SK-N-SH (cell line): ENCODE measurements at regions not wholly inside any gene's neighbourhood (a gene's known extent, or its start where the extent isn't known, plus 50 kb on each side); places are given as distances from the start of the nearest gene placed in this dataset.

Experiments used
- CTCF ChIA-PET: fragments of 300-600, 350-600 bp; formaldehyde crosslinking; extraction: SDS; loops from one replicate; lab custom pipeline; 2021; lab: Yijun Ruan, JAX
- POLR2A ChIA-PET: fragments of 350-600 bp; sonication (Branson Sonifier 250); formaldehyde crosslinking; extraction: SDS; loops from one replicate; lab custom pipeline; 2020; ENCODE audit warnings: antibody characterized with exemption, inconsistent platforms; lab: Yijun Ruan, JAX
- DNase-seq: peaks from one replicate; pipeline ENCODE4 v3.0.0; 2012
- H2AFZ ChIP-seq: fragments of 200-600 bp; sonication (generic); 2 replicates; pipeline ENCODE4 v1.8.1; 2016; ENCODE audit warnings: antibody characterized with exemption, mild to moderate bottlenecking, low read depth
- H3F3A ChIP-seq: fragments of 200-600 bp; sonication (generic); replicated peaks from 2 replicates; pipeline ENCODE3; 2016; ENCODE audit warnings: antibody characterized with exemption, mild to moderate bottlenecking; ENCODE audit not compliant: insufficient read depth
- H3K27ac ChIP-seq, 2 experiments: fragments of 200-500 bp in 1 of 2; fragments of 200-600 bp in 1 of 2; sonication (Bioruptor generic) in 1 of 2; sonication (generic), shearing (Covaris generic) in 1 of 2; 2 replicates each; pipeline versions ENCODE4 v1.5.1 to v1.6.1; 2014 to 2016; ENCODE audit warnings: low read depth in 2 of 2, inconsistent platforms in 1 of 2, low read length in 1 of 2, mild to moderate bottlenecking in 1 of 2, mixed read lengths in 1 of 2
- H3K27me3 ChIP-seq: fragments of 200-600 bp; sonication (generic), shearing (Covaris generic); 2 replicates; pipeline ENCODE4 v1.6.1; 2016; ENCODE audit warnings: mixed run types; ENCODE audit not compliant: insufficient read depth
- H3K36me3 ChIP-seq, 2 experiments: fragments of 200-500 bp in 1 of 2; fragments of 200-600 bp in 1 of 2; sonication (Bioruptor generic) in 1 of 2; sonication (generic) in 1 of 2; replicated peaks in 1 of 2; 2 replicates each; pipeline versions ENCODE3 to v1.5.1; 2014 to 2016; ENCODE audit warnings: low read length in 1 of 2, mild to moderate bottlenecking in 1 of 2; ENCODE audit not compliant: insufficient read depth in 2 of 2, control insufficient read depth in 1 of 2
- H3K4me1 ChIP-seq, 2 experiments: fragments of 200-500 bp in 1 of 2; fragments of 200-600 bp in 1 of 2; sonication (Bioruptor generic) in 1 of 2; sonication (generic), shearing (Covaris generic) in 1 of 2; 2 replicates each; pipeline versions ENCODE4 v1.5.1 to v1.6.1; 2014 to 2016; ENCODE audit warnings: low read depth in 1 of 2, low read length in 1 of 2, mixed run types in 1 of 2; ENCODE audit not compliant: insufficient read depth in 2 of 2, control insufficient read depth in 1 of 2
- H3K4me2 ChIP-seq: fragments of 200-600 bp; sonication (generic), shearing (Covaris generic); 2 replicates; pipeline ENCODE4 v1.6.1; 2017; ENCODE audit warnings: mixed run types
- H3K4me3 ChIP-seq, 2 experiments: fragments of 200-500 bp in 1 of 2; fragments of 200-600 bp in 1 of 2; sonication (Bioruptor generic) in 1 of 2; sonication (generic), shearing (Covaris generic) in 1 of 2; 2 replicates each; pipeline versions ENCODE4 v1.5.1 to v1.8.1; 2014 to 2016; ENCODE audit warnings: low read depth in 2 of 2, inconsistent platforms in 1 of 2, low read length in 1 of 2, mild to moderate bottlenecking in 1 of 2, mixed read lengths in 1 of 2, moderate library complexity in 1 of 2
- H3K79me2 ChIP-seq: fragments of 200-600 bp; sonication (generic); 2 replicates; pipeline ENCODE4 v1.8.1; 2017; ENCODE audit warnings: mild to moderate bottlenecking; ENCODE audit not compliant: insufficient read depth
- H3K9ac ChIP-seq: fragments of 200-600 bp; sonication (generic); 2 replicates; pipeline ENCODE4 v1.6.1; 2017; ENCODE audit warnings: mixed run types
- H3K9me2 ChIP-seq: fragments of 200-600 bp; sonication (generic); 2 replicates; pipeline ENCODE4 v1.6.1; 2017; ENCODE audit warnings: mixed run types
- H3K9me3 ChIP-seq: fragments of 200-600 bp; sonication (generic); 2 replicates; pipeline ENCODE4 v1.6.1; 2017; ENCODE audit warnings: mixed run types, mild to moderate bottlenecking, moderate library complexity
- H4K20me1 ChIP-seq: fragments of 200-600 bp; sonication (generic); 2 replicates; pipeline ENCODE4 v1.6.1; 2017; ENCODE audit warnings: mild to moderate bottlenecking, mixed run types; ENCODE audit not compliant: insufficient read depth
- CTCF ChIP-seq: fragments of 200-600 bp; sonication (generic); IDR thresholded peaks from 2 replicates; pipeline ENCODE4 v1.6.1; 2017; ENCODE audit warnings: antibody characterized with exemption, mild to moderate bottlenecking, moderate library complexity
- EP300 ChIP-seq, 2 experiments: IDR thresholded peaks; 2 replicates each; pipeline versions ENCODE4 v1.4.0 to v1.6.1; 2012; ENCODE audit warnings: borderline replicate concordance in 1 of 2, low read depth in 1 of 2, low read length in 1 of 2
- EZH2phosphoT487 ChIP-seq: fragments of 200-600 bp; sonication (generic); IDR thresholded peaks from 2 replicates; pipeline ENCODE4 v1.6.1; 2017; ENCODE audit warnings: low read depth, mixed run types, mild to moderate bottlenecking, antibody characterized with exemption, moderate library complexity, borderline replicate concordance
- FOSL2 ChIP-seq: IDR thresholded peaks from 2 replicates; pipeline ENCODE4 v1.4.0; 2012; ENCODE audit warnings: low read depth, mild to moderate bottlenecking, moderate library complexity, borderline replicate concordance
- FOXJ3 ChIP-seq: sonication (generic); formaldehyde crosslinking; IDR thresholded peaks from 2 replicates; pipeline ENCODE4 v1.5.1; 2020; ENCODE audit warnings: mild to moderate bottlenecking, missing genetic modification reagents
- GABPA ChIP-seq: IDR thresholded peaks from 2 replicates; pipeline ENCODE4 v1.4.0; 2012; ENCODE audit warnings: low read depth, mild to moderate bottlenecking
- GATA2 ChIP-seq: sonication (generic); formaldehyde crosslinking; IDR thresholded peaks from 2 replicates; pipeline ENCODE4 v1.5.0; 2020; ENCODE audit warnings: mild to moderate bottlenecking, missing genetic modification reagents
- IRF3 ChIP-seq: fragments of 150-350 bp; IDR thresholded peaks from 2 replicates; pipeline ENCODE4 v1.6.1; 2016; ENCODE audit warnings: mild to moderate bottlenecking, low read depth, low read length
- POLR2AphosphoS5 ChIP-seq: IDR thresholded peaks from 2 replicates; pipeline ENCODE4 v1.6.1; 2012; ENCODE audit warnings: low read depth, low read length
- RCOR1 ChIP-seq: fragments of 150-350 bp; IDR thresholded peaks from 2 replicates; pipeline ENCODE4 v1.6.1; 2017; ENCODE audit warnings: antibody characterized with exemption, low read length
- RFX5 ChIP-seq: IDR thresholded peaks from 2 replicates; pipeline ENCODE4 v1.6.1; 2012; ENCODE audit warnings: mild to moderate bottlenecking, improper control_type of control experiment, low read length
- RXRA ChIP-seq: IDR thresholded peaks from 2 replicates; pipeline ENCODE4 v1.4.0; 2012; ENCODE audit warnings: low read depth, mild to moderate bottlenecking, borderline replicate concordance
- SIN3A ChIP-seq: IDR thresholded peaks from 2 replicates; pipeline ENCODE4 v1.6.1; 2012; ENCODE audit warnings: low read depth, mild to moderate bottlenecking, low read length, moderate library complexity, borderline replicate concordance
- SMC3 ChIP-seq: IDR thresholded peaks from 2 replicates; pipeline ENCODE4 v1.6.1; 2012; ENCODE audit warnings: low read depth, low read length, improper control_type of control experiment
- TCF12 ChIP-seq: IDR thresholded peaks from 2 replicates; pipeline ENCODE4 v1.4.0; 2012
- TEAD4 ChIP-seq: IDR thresholded peaks from 2 replicates; pipeline ENCODE4 v1.4.0; 2012; ENCODE audit warnings: mild to moderate bottlenecking, borderline replicate concordance; ENCODE audit not compliant: insufficient read depth
- USF1 ChIP-seq: IDR thresholded peaks from 2 replicates; pipeline ENCODE4 v1.4.0; 2012; ENCODE audit warnings: low read depth, borderline replicate concordance
- USF2 ChIP-seq: fragments of 150-350 bp; IDR thresholded peaks from 2 replicates; pipeline ENCODE4 v1.6.1; 2017; ENCODE audit warnings: antibody characterized with exemption, low read length, low read depth, borderline replicate concordance
- ZBTB33 ChIP-seq: IDR thresholded peaks from 2 replicates; pipeline ENCODE4 v1.4.0; 2012; ENCODE audit warnings: low read depth, borderline replicate concordance
- whole genome bisulfite sequencing: methylation state at CpG from one replicate; pipeline ENCODE4 v1.1.6; 2017; ENCODE audit warnings: low lambda C conversion rate; 5-methylcytosine and 5-hydroxymethylcytosine counted together

GRCh38 chr4:151888367-151888866, 127.6 kb upstream of the GATB start:
- POLR2A ChIA-PET: no interaction called here
- TF ChIP-seq TEAD4 (no peak), POLR2AphosphoS5 (no peak), CTCF (no peak), TCF12 (no peak), FOXJ3 (no peak), EP300 (IDR thresholded peaks at IDR 0.05; ENCODE audit: borderline replicate concordance in 1 of 2, low read depth in 1 of 2, low read length in 1 of 2) (no peak), IRF3 (no peak), GATA2 (CRISPR knock-in tag) (no peak), SIN3A (no peak), RXRA (no peak), GABPA (no peak), RFX5 (no peak), USF1 (no peak), RCOR1 (no peak), USF2 (no peak), SMC3 (no peak), EZH2phosphoT487 (no peak), FOSL2 (no peak), ZBTB33 (no peak)
- TF ChIP-seq, all 33 proteins: peak for 0
- Histone ChIP-seq H3K27ac (no peak overlapping the region), H3K79me2 (no peaks in the 10 kb centered on the region), H3F3A (no peaks in the 10 kb centered on the region), H3K4me3 (no peak overlapping the region), H3K9me2 (no peaks in the 10 kb centered on the region), H3K9me3 (no peaks in the 10 kb centered on the region), H3K9ac (no peak overlapping the region), H3K4me2 (no peak overlapping the region), H2AFZ (no peak overlapping the region), H3K27me3 (no peaks in the 10 kb centered on the region), H3K36me3 (no peaks in the 10 kb centered on the region), H4K20me1 (no peaks in the 10 kb centered on the region), H3K4me1 (no peaks in the 10 kb centered on the region)
- no peak for DNase-seq
- WGBS: 58% methylated on average over 6 of the region's 6 CpGs
- CTCF ChIA-PET: no interaction called here
